ENCODE measurements at regions not wholly inside any gene's neighbourhood (a gene's known extent, or its start where the extent isn't known, plus 50 kb on each side); places are given as distances from the start of the nearest gene placed in this dataset.

GRCh38 chr3:99521551-99521950, 116.8 kb upstream of the COL8A1 start:
- Histone ChIP-seq H3K9ac (ENCODE audit: low read length) (no peak overlapping the region), H4K20me1 (ENCODE audit: low read depth, low read length) (no peaks in the 10 kb centered on the region), H3K4me2 (ENCODE audit: low read depth, low read length, poor library complexity, severe bottlenecking) (no peak overlapping the region), H3K27ac (ENCODE audit: low read depth, low read length) (no peak overlapping the region), H3F3A (ENCODE audit: insufficient read depth) (no peaks in the 10 kb centered on the region), H3K36me3 (ENCODE audit: low read length) (no peaks in the 10 kb centered on the region), H3K79me2 (ENCODE audit: insufficient read depth, low read length) (no peaks in the 10 kb centered on the region), H2AFZ (ENCODE audit: low read depth, low read length, severe bottlenecking) (no peak overlapping the region), H3K4me3 (ENCODE audit: insufficient read depth, low read length, poor library complexity, severe bottlenecking) (no peak overlapping the region), H3K27me3 (ENCODE audit: low read length) (no peaks in the 10 kb centered on the region), H3K9me3 (ENCODE audit: insufficient read depth, low read length) (no peaks in the 10 kb centered on the region), H3K9me2 (replicated peaks; ENCODE audit: insufficient read depth, low read length) (no peaks in the 10 kb centered on the region; the same call in 1 of the 2 replicates)
- no peak for TF ChIP-seq EZH2phosphoT487 (conservative IDR thresholded peaks at IDR 0.05; ENCODE audit: low read length)
- TF ChIP-seq CTCF (IDR thresholded peaks at IDR 0.05; ENCODE audit: insufficient read depth, low read length, poor library complexity, severe bottlenecking): no peak

- H3F3A ChIP-seq (ENCODE audit: insufficient read depth): no peaks in the 10 kb centered on the region
- no peak overlapping the region for H3K4me2 ChIP-seq (ENCODE audit: low read depth, low read length, poor library complexity, severe bottlenecking)
- no peaks in the 10 kb centered on the region for H4K20me1 ChIP-seq (ENCODE audit: low read depth, low read length)
- no peaks in the 10 kb centered on the region for H3K9me3 ChIP-seq (ENCODE audit: insufficient read depth, low read length)
- H3K9me2 ChIP-seq (replicated peaks; ENCODE audit: insufficient read depth, low read length): no peaks in the 10 kb centered on the region; the same call in 1 of the 2 replicates
- H2AFZ ChIP-seq (ENCODE audit: low read depth, low read length, severe bottlenecking): no peak overlapping the region
- no peak overlapping the region for H3K4me3 ChIP-seq (ENCODE audit: insufficient read depth, low read length, poor library complexity, severe bottlenecking)
- H3K27me3 ChIP-seq (ENCODE audit: low read length): no peaks in the 10 kb centered on the region
- H3K27ac ChIP-seq (ENCODE audit: low read depth, low read length): no peak overlapping the region
- H3K9ac ChIP-seq (ENCODE audit: low read length): no peak overlapping the region
- no peak for TF ChIP-seq EZH2phosphoT487 (conservative IDR thresholded peaks at IDR 0.05; ENCODE audit: low read length)
- no peak for TF ChIP-seq CTCF (IDR thresholded peaks at IDR 0.05; ENCODE audit: insufficient read depth, low read length, poor library complexity, severe bottlenecking)
- H3K79me2 ChIP-seq (ENCODE audit: insufficient read depth, low read length): no peaks in the 10 kb centered on the region
- no peaks in the 10 kb centered on the region for H3K36me3 ChIP-seq (ENCODE audit: low read length)
Measured at GRCh38 chr3:99520513-99520912, 117.9 kb upstream of the COL8A1 start.

- no peak overlapping the region for H3K4me3 ChIP-seq (ENCODE audit: insufficient read depth, low read length, poor library complexity, severe bottlenecking)
- H3K27ac ChIP-seq (ENCODE audit: low read depth, low read length): no peak overlapping the region
- TF ChIP-seq CTCF (IDR thresholded peaks at IDR 0.05; ENCODE audit: insufficient read depth, low read length, poor library complexity, severe bottlenecking): no peak
- TF ChIP-seq EZH2phosphoT487 (conservative IDR thresholded peaks at IDR 0.05; ENCODE audit: low read length): no peak
- no peak overlapping the region for H2AFZ ChIP-seq (ENCODE audit: low read depth, low read length, severe bottlenecking)
- no peaks in the 10 kb centered on the region for H3K9me3 ChIP-seq (ENCODE audit: insufficient read depth, low read length)
- H3F3A ChIP-seq (ENCODE audit: insufficient read depth): no peaks in the 10 kb centered on the region
- H3K79me2 ChIP-seq (ENCODE audit: insufficient read depth, low read length): no peaks in the 10 kb centered on the region
- no peak overlapping the region for H3K4me2 ChIP-seq (ENCODE audit: low read depth, low read length, poor library complexity, severe bottlenecking)
- no peaks in the 10 kb centered on the region for H4K20me1 ChIP-seq (ENCODE audit: low read depth, low read length)
- no peaks in the 10 kb centered on the region for H3K36me3 ChIP-seq (ENCODE audit: low read length)
- H3K9me2 ChIP-seq (replicated peaks; ENCODE audit: insufficient read depth, low read length): no peaks in the 10 kb centered on the region; the same call in 1 of the 2 replicates
- H3K9ac ChIP-seq (ENCODE audit: low read length): no peak overlapping the region
- H3K27me3 ChIP-seq (ENCODE audit: low read length): no peaks in the 10 kb centered on the region
Measured at GRCh38 chr3:99516936-99517335, 121.5 kb upstream of the COL8A1 start.

Data from SU-DHL-6 (cell line).